ENCODE measurements at regions not wholly inside any gene's neighbourhood (a gene's known extent, or its start where the extent isn't known, plus 50 kb on each side); places are given as distances from the start of the nearest gene placed in this dataset.
"Not testable (repeated sequence)": the region's sequence is repeated elsewhere in the genome, so short reads cannot be mapped to it uniquely, and the experiment has no call there.

DNA sequence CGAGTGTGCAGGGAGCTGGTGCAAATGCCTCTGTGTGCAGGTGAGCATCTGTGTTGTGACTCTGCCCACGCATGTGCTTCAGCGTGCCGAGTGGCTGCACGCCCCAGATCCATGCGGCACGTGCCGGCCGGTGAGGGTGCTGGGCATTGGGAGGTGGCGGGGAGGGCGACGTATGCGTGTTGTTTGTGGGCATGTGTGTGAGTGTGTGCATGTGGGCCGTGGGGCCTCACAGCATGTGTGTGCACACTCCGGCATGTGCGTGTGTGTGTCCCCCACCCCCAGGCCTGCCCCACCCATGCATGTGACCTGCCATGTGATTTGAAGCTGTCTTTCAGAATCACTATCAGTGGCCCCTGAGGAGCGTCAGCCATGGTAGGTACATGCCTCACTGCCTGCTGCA, 97.7 kb upstream of the ZSCAN2 start:
- TF ChIP-seq MYC (IDR thresholded peaks at IDR 0.05; ENCODE audit: low read depth, low read length); POLR2A (IDR thresholded peaks at IDR 0.05; ENCODE audit: extremely low read depth, insufficient read length): not testable (repeated sequence)
- TF ChIP-seq, protein P1, sequence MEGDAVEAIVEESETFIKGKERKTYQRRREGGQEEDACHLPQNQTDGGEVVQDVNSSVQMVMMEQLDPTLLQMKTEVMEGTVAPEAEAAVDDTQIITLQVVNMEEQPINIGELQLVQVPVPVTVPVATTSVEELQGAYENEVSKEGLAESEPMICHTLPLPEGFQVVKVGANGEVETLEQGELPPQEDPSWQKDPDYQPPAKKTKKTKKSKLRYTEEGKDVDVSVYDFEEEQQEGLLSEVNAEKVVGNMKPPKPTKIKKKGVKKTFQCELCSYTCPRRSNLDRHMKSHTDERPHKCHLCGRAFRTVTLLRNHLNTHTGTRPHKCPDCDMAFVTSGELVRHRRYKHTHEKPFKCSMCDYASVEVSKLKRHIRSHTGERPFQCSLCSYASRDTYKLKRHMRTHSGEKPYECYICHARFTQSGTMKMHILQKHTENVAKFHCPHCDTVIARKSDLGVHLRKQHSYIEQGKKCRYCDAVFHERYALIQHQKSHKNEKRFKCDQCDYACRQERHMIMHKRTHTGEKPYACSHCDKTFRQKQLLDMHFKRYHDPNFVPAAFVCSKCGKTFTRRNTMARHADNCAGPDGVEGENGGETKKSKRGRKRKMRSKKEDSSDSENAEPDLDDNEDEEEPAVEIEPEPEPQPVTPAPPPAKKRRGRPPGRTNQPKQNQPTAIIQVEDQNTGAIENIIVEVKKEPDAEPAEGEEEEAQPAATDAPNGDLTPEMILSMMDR (IDR thresholded peaks at IDR 0.05; ENCODE audit: low read depth, low read length) = not testable (repeated sequence)
- TF ChIP-seq, protein P2, sequence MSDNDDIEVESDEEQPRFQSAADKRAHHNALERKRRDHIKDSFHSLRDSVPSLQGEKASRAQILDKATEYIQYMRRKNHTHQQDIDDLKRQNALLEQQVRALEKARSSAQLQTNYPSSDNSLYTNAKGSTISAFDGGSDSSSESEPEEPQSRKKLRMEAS (IDR thresholded peaks at IDR 0.05; ENCODE audit: low read depth, low read length) = not testable (repeated sequence)

All from NB4 (cell line).